Pancreas (tissue), 10 donors: ENCODE measurements at regions not wholly inside any gene's neighbourhood (a gene's known extent, or its start where the extent isn't known, plus 50 kb on each side); places are given as distances from the start of the nearest gene placed in this dataset.

Source experiments
- ATAC-seq, 4 donors: fragments of 200-7000 bp; cut with Tn5 transposase; one replicate each; pipeline versions ENCODE4 v1.8.0 to v1.9.1; 2020; ENCODE audit warnings: mild to moderate bottlenecking in 4 of 4, moderate library complexity in 4 of 4
- DNase-seq, 6 donors: peaks; one replicate each; pipeline ENCODE4 v3.0.0-alpha.2; 2020
- FAIRE-seq: peaks from 2 replicates; lab custom pipeline; 2012; peaks lifted over from hg19 to GRCh38; lab: Jason Lieb, UNC
- H3K27ac ChIP-seq, 4 donors: fragments of 200-600 bp; sonication (generic); 1 replicate in 3 of 4; 2 replicates in 1 of 4; pipeline versions ENCODE4 v1.5.0 to v1.8.0; 2020
- H3K27me3 ChIP-seq, 4 donors: fragments of 200-600 bp; one replicate each; pipeline ENCODE4 v1.8.0; 2021
- H3K36me3 ChIP-seq, 3 donors: fragments of 200-600 bp; sonication (generic) in 1 of 3; one replicate each; pipeline versions ENCODE4 v1.5.0 to v1.8.0; 2020 to 2021
- H3K4me1 ChIP-seq, 3 donors: fragments of 200-600 bp; one replicate each; pipeline ENCODE4 v1.8.0; 2021
- H3K4me3 ChIP-seq, 4 donors: fragments of 200-600 bp; sonication (generic) in 2 of 4; one replicate each; pipeline versions ENCODE4 v1.5.0 to v1.8.0; 2020 to 2021
- H3K9me3 ChIP-seq, 4 donors: fragments of 200-600 bp; one replicate each; pipeline ENCODE4 v1.8.0; 2021
- WGBS, 2 donors: extraction: QIAGEN DNeasy Blood & Tissue Kit; methylation state at CpG; one replicate each; pipeline ENCODE4 v1.1.7; 2013; 5-methylcytosine and 5-hydroxymethylcytosine counted together
- intact Hi-C, 3 donors: fragments of 100-400 bp; cut with DNase I; formaldehyde crosslinking; loops; one replicate each; pipeline versions ENCODE4 v1.11.1 to v1.14.2; 2022
- TF ChIP-seq, protein P1 (sequence below), 4 donors: fragments of 200-600 bp; sonication (generic) in 3 of 4; IDR thresholded peaks; one replicate each; pipeline versions ENCODE4 v1.5.0 to v1.8.0; 2021; ENCODE audit warnings: antibody characterized with exemption in 4 of 4
- donor health status: healthy with polysubstance abuse.
- donor health status: DM: no; HTN: no; CAD: no; lungs with moderate emphysema.
- donor health status: DM: no; HTN: no; CAD: no.
- donor health status: control.
- donor health status: control.
- donor health status: Bipolar disorder and iron deficiency.
- donor health status: DM: yes; HTN: yes; CAD: no.
- donor health status: DM: no; HTN: no; CAD: no.
- donor health status: DM: no; HTN: no; CAD: no.
- donor health status: DM: yes; HTN: yes; CAD: no.

GRCh38 chr15:79373113-79373512, 59.0 kb upstream of the MINAR1 start:
- TF ChIP-seq, protein P1, sequence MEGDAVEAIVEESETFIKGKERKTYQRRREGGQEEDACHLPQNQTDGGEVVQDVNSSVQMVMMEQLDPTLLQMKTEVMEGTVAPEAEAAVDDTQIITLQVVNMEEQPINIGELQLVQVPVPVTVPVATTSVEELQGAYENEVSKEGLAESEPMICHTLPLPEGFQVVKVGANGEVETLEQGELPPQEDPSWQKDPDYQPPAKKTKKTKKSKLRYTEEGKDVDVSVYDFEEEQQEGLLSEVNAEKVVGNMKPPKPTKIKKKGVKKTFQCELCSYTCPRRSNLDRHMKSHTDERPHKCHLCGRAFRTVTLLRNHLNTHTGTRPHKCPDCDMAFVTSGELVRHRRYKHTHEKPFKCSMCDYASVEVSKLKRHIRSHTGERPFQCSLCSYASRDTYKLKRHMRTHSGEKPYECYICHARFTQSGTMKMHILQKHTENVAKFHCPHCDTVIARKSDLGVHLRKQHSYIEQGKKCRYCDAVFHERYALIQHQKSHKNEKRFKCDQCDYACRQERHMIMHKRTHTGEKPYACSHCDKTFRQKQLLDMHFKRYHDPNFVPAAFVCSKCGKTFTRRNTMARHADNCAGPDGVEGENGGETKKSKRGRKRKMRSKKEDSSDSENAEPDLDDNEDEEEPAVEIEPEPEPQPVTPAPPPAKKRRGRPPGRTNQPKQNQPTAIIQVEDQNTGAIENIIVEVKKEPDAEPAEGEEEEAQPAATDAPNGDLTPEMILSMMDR (IDR thresholded peaks at IDR 0.05): no peak
- Histone ChIP-seq H3K4me3 (no peak overlapping the region), H3K9me3 (no peaks in the 10 kb centered on the region), H3K36me3 (no peaks in the 10 kb centered on the region), H3K27me3 (no peaks in the 10 kb centered on the region), H3K4me1 (no peaks in the 10 kb centered on the region), H3K27ac (no peak overlapping the region)
- no peak for DNase-seq
- intact Hi-C loops: no loop called here
- no peak for ATAC-seq
- FAIRE-seq: no peak
- WGBS, 2 donors: 71 to 92% methylated on average over 1 of the region's 1 CpG

GRCh38 chr15:79373728-79374127, 58.4 kb upstream of the MINAR1 start:
- 64 to 70% methylated on average over 2 of the region's 2 CpGs for WGBS, 2 donors
- H3K27me3 ChIP-seq: no peaks in the 10 kb centered on the region
- no peaks in the 10 kb centered on the region for H3K36me3 ChIP-seq
- TF ChIP-seq, protein P1 (IDR thresholded peaks at IDR 0.05): no peak
- FAIRE-seq (no peak), DNase-seq (no peak), ATAC-seq (no peak)
- H3K9me3 ChIP-seq: no peaks in the 10 kb centered on the region
- H3K27ac ChIP-seq: no peak overlapping the region
- H3K4me1 ChIP-seq: no peaks in the 10 kb centered on the region
- H3K4me3 ChIP-seq: no peak overlapping the region
- intact Hi-C loops: no loop called here

GRCh38 chr15:79376383-79376782, 55.8 kb upstream of the MINAR1 start:
- Histone ChIP-seq H3K27me3 (no peaks in the 10 kb centered on the region), H3K9me3 (no peaks in the 10 kb centered on the region), H3K27ac (no peak overlapping the region), H3K4me1 (no peaks in the 10 kb centered on the region), H3K36me3 (no peaks in the 10 kb centered on the region), H3K4me3 (no peak overlapping the region)
- 64 to 66% methylated on average over 3 of the region's 3 CpGs for WGBS, 2 donors
- ATAC-seq: peak in 2 of 4 donors; percentile 64 to 79
- no peak for DNase-seq
- intact Hi-C loops: no loop called here
- TF ChIP-seq, protein P1 (IDR thresholded peaks at IDR 0.05): no peak
- FAIRE-seq: no peak

DNA sequence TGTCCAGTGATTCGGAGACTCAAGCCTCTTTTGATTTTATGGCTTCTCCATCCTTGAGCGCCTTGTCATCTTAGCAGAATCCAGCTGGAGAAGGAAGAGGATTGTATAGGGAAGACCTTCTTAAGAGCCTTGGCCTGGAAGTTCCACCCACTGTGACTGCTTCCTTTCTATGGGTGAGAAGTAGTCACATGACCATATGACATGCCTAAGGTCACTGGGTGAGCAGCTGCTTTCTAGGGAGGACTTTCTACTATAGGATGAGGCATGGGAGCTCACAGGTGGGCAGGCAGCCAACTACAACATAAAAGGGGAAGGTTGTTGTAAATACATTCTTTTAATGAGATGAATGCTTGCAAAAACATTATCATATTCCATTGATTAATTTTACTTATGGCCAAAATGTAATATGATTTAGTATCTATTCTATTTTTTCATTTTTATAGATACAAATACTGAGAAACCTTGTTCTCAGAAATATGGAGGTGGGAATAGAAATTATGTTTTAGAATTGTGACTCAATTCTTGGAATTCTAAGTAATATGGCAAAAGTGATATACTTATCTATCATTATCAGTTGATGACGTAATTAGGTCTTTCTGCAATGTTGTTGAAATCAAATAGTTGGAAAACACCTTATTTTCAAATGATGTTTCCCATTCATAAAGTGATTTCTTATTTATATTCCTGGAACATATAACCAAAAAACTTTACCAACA, 53.6 kb upstream of the MINAR1 start:
- H3K4me1 ChIP-seq: no peaks in the 10 kb centered on the region
- DNase-seq (no peak), ATAC-seq (no peak), FAIRE-seq (no peak)
- no peaks in the 10 kb centered on the region for H3K27me3 ChIP-seq
- intact Hi-C loops: no loop called here
- no peaks in the 10 kb centered on the region for H3K36me3 ChIP-seq
- 83 to 84% methylated on average over 3 of the region's 3 CpGs for WGBS, 2 donors
- H3K27ac ChIP-seq: no peak overlapping the region
- TF ChIP-seq, protein P1 (IDR thresholded peaks at IDR 0.05): no peak
- H3K4me3 ChIP-seq: no peak overlapping the region
- H3K9me3 ChIP-seq: no peaks in the 10 kb centered on the region

DNA sequence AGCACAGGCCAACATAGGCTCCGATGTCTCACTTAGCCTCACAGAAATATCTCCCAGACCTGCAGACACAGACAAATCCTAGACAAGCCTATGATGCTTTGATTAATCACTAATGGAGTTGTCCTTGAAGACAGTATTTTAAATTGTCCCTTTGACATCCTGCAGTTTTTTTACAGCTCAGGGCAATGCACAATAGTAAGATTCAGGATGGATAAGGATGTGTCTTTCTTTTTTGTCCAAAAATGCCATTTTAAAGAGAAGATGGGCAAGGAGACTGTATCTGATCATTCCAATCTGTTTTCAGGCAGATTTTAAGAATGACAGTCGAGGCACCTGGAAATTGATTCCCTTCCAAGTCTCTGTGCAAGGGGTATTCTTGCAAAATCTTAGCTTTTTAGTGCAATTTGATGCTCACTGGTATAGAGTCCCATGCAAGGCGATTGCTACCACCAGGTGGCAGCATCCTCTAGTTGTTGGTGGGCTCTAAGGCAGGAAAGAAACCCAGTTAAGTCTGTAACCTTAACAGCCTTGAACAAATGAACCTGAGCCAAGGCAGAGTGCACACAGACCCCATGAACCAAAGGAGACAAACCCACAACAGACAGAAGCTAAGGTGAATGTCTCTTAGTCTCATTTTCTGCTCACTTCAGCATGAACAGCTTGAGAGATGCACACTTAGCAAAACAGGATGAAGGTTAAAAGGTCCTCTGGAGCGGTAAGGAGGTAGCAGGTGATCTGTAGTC, 51.2 kb upstream of the MINAR1 start:
- FAIRE-seq (no peak), DNase-seq (peak; percentile 53 to 92 (median 76)), ATAC-seq (peak; percentile 86 to 96 (median 94))
- no peak overlapping the region for H3K4me3 ChIP-seq
- H3K4me1 ChIP-seq: no peaks in the 10 kb centered on the region
- WGBS, 2 donors: 48 to 50% methylated on average over 4 of the region's 4 CpGs
- intact Hi-C loops: no loop called here
- no peaks in the 10 kb centered on the region for H3K36me3 ChIP-seq
- TF ChIP-seq, protein P1 (IDR thresholded peaks at IDR 0.05): peak; percentile 76 to 87 (median 83)
- H3K9me3 ChIP-seq: no peaks in the 10 kb centered on the region
- H3K27ac ChIP-seq: no peak overlapping the region
- no peaks in the 10 kb centered on the region for H3K27me3 ChIP-seq
